NCI-H1048 (cell line): ENCODE measurements at regions not wholly inside any gene's neighbourhood (a gene's known extent, or its start where the extent isn't known, plus 50 kb on each side); places are given as distances from the start of the nearest gene placed in this dataset.
"Not testable (repeated sequence)": the region's sequence is repeated elsewhere in the genome, so short reads cannot be mapped to it uniquely, and the experiment has no call there.

Experiments
- DNase-seq: peaks from one replicate; lab custom pipeline; 2025; lab: John Stamatoyannopoulos, UW

DNA sequence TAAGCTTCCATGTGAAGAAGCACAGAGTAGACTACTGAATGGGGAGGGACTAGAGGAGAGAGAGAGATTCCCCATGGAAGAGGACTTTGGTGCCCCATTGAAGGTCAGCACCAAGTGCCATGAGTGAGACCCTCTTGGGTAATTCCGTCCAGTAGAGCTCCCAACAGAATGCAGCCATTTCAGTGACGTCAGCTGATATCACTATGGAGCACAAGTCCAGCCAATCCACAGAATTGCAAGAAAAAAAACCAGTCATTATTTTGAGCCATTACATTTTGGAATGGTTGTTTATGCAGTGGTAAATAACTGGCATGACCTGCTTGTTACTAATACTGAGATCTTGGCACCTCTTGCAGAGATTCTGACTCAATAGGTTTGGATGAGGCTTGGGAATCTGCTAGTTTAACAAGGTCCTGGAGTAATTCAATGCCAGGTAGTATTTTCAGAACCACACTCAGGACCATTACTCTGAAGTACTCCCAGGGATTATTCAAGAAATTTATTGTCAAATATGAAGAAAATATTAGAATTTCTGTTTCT, 52.6 kb upstream of the SP8 start:
- DNase-seq, result no peak

DNA sequence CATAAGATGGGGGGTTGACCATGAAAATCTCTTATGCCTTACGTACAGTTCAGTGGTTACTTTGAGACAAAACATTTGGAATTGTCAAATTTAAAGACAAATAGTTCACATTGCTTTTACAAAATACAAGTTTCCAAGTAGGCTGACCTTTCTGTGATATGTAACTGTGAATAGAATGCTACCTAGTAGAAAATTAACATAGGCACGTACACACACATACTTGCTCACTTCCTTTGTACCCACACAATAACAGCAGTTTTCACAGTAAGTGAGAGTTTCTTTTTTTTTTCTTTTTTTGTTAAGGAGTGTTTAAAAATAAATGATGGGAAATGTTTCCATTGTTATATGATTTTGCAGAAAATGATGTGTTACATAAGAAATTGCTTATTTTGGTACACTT, 53.3 kb upstream of the SP8 start:
- no peak for DNase-seq

DNA sequence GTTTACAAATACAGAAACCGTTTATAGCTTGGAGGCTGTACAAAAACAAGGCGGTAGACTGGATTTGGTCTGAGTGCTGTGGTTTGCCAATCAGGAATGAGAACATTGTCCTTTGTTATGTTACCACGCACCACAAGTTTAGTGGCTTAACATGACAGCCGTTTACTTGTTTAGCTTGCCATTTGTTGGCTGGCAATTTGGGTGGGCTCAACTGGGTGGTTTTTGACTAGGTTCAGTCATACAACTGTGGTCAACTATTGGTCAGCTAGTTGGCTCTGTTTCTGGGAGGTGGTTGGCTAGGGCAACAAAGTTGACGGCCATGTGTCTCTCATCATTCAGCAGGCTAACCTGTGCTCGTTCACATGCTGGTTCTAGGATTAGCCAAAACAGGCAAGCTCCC, 60.1 kb upstream of the SP8 start:
- DNase-seq, result no peak

DNA sequence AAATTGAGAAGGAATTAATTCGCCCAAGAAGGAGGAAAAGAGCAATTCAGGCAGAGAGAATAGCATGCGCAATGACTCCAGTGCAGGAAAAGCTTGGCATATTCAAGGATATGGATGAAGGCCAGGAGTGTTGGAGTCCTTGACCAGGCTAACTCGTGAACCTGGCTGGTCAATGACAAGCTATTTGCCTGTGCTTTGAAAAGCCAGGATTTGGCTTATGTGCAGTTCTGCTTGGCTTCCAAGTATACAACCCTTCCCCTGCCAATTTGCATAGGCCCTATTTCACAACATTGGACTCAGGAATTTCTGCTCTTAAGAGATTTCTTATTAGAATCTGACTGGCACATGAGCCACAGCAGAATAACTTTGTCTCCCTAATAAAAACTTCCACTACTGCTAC, 72.3 kb upstream of the SP8 start:
- no peak for DNase-seq

DNA sequence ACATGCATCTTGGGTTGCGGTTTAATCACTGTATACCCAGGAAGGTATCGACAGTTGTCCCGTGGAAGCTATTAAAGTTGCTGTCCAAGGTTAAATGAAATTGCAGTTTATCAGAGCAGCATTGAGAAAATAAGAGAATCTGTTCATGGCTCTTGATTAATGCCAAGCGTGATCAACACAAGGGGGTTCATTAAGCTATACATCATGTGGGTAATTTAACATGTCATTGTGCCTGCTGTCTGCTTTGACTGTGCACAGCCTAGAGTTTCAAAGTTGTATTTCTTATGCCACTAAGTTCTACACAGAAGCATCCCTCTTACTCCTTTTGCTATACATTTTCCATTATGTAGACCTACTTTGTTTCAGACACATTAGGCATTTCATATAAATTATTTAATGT, 74.8 kb upstream of the SP8 start:
- no peak for DNase-seq

DNA sequence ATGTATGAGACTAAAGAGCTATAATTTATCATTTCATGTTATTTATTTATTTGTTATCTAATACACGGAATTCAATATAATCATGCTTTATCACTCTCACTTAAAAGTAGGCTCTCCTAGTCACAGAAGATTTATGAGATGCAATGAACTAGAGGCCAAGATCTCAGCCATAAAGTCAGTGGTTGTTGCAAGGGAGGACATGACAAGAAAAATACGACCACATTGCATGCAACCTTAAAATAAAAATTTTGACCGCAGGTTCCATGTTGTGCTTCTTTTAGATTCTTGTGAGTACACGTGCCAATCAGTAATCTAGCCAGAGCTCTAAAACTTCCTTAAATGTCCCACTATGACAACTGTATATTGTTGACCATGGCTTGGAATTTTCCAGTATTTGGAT, 75.9 kb upstream of the SP8 start:
- DNase-seq, result no peak

DNA sequence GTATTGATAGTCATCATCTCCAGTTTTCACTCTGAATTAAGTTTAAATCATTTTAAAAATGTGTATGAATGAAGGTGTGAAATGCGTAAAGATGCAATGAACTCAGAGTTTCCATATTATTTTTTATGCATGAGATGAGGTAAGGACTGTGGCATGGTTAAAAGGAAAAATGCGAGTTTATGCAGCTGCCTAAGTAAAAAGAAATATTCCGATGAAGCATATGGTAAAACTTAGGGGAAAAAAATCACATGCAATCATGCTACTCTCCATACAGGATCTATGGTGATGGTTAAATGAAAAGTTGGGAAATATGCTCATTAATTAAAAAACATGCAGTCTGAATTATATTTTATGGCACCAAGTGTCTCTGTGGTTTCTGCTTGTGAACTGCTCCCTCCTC, 77.5 kb upstream of the SP8 start:
- no peak for DNase-seq

DNA sequence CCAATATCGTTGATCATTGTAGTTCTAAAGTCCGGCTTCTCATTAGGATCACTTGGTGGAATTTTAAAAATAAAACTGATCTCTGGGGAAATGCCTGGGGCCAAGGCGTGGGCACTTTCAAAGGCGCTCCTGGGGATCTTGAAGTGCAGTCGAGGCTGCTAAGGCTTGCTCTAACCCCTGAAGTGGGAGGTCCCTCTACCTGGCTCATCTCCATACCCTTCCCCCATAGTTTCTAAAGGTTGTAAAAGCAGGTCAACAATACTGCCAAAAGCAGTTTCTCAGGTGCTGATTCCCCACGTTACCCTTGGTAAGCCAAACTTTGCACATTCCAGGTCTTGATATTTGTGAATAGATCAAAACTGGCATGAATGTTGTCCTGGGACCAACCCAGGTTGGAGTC, 79.0 kb upstream of the SP8 start:
- no peak for DNase-seq

DNA sequence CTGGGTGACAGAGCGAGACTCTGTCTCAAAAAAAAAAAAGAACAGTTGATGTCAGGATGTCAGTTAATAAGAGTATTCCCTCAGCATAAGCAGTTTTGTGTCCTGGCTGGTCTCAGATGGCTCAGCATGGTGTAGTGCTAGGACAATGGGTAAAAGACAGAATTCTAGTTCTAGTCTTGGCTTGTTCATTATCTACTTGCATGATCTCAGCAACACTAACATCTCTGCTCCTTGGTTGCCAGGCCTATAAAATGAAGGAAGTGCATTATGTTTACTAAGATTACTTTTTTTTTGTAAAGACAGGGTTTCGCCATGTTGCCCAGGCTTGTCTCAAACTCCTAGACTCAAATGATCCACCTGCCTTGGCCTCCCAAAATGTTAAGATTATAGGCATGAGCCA, 84.3 kb upstream of the SP8 start:
- no peak for DNase-seq

DNA sequence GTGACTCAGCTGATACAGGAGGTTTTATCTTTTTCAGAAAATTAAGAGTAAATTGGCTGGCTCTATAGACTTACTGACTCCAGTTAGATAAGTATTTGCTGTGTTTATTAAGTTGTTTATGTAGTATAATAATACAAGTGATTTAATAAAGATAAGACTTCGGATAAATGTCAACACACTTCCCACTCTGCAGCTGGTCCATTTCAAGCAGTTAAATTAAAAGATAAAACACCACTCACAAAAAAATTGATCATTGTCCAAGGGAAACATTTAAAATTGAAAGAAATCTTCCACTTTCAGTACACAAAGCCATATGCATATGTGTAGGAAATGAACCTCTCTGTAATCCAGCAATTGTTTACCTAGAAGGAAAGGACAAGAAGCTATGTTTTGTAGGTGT, 106.1 kb upstream of the SP8 start:
- DNase-seq, result no peak

DNA sequence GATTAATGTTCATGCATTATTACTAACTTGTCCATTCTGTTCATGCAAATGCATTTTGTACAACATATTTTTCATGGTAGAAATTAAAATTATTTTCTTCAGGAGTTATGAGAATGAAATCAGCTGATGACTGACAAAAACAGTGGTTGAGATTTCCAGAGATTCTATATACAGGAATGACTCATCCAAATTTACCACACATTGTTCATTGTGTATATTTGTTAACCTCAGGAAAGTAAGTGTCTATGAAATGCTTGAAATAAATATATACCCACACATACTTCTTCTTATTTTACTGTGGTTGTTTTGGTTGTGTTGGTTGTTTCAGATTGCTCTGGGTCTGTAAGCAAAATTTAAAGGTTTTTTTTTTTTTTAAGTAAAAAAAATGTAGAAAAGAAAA, 108.1 kb upstream of the SP8 start:
- no peak for DNase-seq

DNA sequence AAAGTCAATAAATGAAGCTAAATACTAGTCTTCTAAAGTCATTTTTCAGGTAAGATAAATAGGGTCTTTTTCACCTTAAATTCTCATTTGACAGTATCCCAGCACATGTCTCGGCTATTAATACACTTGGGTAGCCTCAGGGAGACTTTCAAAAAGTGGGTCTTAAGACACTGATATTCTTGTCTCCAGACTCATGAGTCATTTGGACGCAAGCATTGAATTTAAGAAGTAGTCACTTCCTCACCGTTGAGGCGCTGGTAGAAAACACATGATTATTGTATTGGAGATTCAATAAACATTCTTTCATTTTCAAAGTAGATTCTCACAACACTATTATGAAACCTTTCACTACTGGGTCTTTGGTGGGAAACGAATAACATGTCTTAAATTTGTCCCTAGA, 108.9 kb upstream of the SP8 start:
- no peak for DNase-seq

DNA sequence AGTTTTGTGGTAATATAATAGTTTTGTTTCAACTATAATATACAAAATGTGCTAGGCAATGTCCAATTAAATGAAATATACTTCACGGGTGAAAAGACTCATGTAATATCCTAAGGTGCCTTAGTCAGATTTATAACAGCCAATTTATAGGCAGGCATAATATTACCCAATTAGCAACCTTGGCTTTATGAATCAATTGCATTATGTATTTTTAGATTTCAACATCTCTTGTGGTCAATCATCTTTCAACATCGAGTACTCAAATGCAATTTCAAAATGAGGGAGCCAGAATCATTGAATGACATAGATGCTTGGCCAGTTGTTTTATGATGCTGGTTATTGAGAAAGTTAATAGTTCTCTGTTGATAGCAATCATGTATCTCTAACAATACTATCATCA, 110.3 kb upstream of the SP8 start:
- DNase-seq, result no peak

DNA sequence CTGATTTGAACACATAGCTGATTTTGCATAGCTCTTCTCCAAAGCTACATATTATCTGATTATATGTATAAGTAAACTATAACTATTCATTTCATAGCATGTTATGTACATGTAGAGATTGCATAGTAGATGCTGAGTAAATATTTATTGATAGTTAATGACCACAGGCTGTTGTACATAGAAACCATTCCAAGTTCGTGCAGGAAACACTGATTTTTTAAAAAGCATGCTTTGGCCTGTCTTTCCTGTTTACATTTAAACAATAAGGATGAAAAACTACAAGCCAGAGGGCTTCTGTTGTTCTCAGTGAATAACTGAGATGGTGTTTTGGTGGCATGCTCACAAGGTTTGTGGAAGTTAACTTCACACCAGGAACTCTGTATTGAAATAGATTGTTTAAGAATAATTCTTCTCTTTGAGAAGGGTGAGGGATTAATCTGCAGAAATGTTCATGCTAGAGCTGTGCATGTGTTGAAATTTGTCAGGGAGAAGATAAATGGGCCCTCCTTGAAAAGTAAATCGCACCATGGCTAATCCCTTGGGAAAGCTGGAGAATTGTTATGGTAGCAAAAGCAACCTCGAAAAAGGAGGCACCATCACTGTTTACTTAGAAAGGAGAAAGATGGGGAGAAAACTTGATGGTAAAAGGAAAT, 120.2 kb upstream of the SP8 start:
- DNase-seq, result no peak

DNA sequence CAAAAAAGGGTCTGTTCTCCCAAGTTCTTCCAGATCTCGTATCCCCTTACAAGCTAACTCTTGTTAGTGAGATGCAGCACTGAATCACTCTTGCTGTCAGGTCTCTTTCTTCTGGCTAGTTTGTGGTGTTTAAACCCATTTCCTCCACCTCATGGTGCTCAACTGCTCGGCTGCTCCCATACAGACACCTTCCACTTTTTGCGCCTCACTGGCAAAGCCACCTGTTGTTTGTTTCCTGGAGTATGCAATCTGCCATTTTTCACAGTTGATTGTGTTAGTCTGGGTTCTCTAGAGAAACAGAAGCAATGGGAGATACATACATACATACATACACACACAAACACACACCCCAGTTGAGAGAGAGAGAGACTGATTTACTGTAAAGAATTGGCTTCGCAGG, 124.4 kb upstream of the SP8 start:
- DNase-seq, result no peak

DNA sequence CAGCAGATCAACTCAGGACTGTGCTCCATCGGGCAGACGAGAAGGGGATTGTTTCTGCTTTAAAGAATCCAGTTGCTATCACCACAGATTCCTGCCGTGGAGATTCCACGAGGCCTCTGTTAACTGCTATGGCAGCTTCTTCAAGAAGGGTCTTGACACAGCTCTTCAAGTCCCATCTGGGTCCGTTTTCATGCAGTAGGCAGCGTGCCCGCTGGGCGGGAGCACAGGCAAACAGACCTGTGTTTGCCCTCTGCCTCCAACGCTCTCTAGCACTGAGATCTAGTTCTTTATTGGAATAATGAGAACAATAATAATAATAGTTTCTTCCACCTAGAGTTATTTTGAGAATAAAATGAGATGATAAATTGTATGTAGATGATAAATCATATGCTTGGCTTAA, 127.2 kb upstream of the SP8 start:
- no peak for DNase-seq

DNA sequence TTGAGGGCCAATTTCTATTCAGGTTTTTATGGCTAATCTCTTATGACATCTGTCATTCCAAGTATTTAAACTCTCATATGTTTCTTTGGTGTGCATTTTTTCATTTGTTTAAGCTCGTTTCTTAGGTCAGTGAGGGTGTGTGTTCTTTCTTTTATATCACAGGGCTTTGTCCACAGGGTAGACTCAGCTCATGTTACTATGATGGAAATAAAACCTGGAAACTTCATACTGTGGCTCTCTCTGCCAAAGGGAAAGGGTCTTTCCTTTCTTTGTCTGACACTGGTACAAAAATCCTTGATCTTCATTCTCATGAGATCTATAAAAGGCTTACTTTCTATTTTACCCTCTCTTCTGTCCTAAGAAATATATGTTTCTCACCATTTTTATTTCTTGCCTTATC, 129.6 kb upstream of the SP8 start:
- DNase-seq, result no peak

DNA sequence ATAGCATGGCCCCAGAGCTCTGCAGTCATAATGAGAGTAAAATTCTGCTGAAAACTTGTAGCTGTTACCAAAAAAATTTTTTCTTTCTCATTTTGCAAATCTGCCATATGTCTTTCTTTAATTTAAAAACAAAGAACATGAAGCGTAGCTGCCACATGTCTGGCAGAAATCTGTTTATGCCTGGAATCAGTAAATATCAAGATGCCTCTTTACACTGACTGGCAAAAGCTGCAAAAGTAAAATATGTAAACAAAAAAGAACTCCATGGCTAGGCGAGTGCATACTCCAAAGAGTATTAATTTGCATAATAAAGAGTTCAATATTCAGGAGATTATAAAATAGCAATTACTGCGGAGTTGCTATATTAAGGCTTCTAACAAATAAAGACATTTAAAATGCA, 130.9 kb upstream of the SP8 start:
- DNase-seq, result no peak

DNA sequence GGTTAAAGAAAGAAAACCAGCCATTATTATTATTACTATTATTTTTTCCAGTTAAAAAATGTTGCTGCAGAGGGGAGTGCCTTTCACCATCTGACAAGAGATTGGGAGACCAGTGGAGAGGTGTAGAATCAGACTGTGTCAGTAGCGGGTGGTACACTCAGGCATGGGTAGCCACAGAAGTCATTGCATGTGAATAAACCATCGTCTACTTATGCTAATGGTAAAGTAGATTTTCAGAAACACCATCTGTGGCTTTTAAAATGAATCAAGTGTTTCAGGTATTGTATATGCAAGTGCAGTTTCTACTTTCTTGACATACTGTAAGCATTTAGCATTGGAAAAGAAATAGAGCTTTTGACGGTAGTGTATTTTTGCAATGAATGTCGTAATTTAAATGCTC, 131.5 kb upstream of the SP8 start:
- no peak for DNase-seq

DNA sequence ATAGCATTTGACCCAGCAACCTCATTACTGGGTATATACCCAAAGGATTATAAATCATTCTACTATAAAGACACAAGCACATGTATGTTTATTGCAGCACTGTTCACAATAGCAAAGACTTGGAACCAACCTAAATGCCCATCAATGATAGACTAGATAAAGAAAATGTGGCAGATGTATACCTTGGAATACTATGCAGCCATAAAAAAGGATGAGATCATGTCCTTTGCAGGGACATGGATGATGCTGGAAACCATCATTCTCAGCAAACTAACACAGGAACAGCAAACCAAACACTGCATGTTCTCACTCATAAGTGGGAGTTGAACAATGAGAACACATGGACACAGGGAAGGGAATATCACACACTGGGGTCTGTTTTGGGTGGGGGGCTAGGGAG, 140.5 kb upstream of the SP8 start:
- not testable (repeated sequence) for DNase-seq

DNA sequence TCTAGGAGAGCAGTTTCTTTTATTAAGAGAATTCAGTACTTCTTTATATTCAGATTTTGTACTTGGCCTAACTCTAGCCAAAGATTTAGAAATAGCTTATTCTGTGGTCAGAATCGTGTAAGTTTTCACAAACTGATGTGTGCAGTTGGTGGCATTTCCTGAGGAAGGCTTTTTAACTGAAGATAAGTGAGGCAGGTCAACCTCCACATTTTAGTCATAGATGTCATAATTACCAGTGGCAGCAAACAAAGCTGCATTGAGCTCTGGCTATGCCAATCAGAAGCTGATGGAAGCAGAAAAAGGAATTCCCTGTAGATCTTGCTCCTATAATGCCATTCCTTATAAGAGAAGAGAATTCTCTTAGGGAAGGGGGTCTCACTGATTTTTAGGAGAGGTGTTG, 141.3 kb upstream of the SP8 start:
- DNase-seq, result no peak

DNA sequence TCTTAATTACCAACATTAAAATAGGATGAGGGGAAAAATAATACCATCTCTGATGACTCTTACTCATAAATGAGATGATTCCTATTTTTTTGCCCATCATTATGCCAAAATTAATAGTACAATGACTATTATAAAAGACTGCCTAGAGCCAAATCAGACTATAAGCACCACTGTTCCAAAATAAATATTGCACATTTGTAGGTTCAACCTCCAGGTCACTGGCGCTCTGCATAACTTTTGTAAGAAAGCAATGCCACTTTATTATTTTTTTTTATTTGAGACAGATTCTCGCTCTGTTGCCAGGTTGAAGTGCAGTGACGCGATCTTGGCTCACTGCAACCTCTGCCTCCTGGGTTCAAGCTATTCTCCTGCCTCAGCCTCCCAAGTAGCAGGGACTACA, 142.5 kb upstream of the SP8 start:
- DNase-seq, result no peak

DNA sequence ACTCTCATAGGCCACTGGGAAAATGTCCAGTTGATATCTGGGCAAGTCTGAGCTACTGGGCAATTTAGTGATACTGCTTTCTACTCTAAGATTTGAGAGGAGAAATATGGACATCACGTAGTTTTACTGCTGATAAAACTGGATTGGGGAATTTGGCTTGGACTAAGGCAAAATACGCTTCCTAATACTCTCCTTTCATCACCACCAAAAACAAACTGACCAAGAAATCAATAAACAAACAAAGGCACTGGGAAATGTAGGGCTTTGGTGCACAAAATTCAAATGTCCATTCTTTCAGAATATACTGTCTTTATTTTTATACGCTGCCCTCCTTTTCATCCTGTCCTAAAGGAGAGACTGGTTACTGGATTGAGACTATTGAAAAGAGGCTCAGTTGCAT, 145.1 kb upstream of the SP8 start:
- DNase-seq, result no peak

DNA sequence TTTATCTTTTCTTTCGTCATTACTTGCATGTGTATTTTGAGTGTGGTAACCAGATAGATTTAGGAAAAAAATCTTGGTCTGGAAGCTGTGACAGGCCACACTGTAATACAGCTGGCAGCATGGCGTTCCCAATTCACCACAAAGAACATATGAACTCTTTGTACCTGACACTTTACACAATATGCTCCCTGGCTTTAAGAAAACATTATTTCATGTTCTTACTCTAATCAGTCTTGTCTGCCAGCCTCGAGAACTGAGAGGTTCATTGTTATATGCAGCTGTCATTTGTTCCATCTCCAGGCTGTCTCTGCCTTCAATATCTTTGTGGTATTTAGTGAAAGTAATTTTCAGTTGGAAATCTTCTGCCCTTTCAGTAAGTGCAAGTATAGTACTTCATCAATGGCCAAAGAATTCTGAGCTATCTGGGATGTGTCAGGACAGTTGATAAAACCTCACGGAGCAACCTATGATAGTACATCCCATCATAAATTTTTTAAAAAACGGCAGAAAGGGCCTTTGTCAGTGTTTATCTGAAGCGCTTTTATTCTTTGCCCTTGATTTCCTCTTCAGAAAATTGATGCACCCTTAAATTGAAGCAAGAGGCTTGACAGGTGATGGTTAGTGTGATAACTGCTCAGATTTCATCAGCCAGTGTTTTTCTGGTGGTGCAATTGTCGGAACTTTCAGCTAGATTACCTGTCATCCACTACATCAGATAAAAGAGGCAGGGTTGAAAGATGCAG, 146.3 kb upstream of the SP8 start:
- no peak for DNase-seq
